Breast epithelium (tissue), 4 donors: ENCODE measurements at regions not wholly inside any gene's neighbourhood (a gene's known extent, or its start where the extent isn't known, plus 50 kb on each side); places are given as distances from the start of the nearest gene placed in this dataset.

ENCODE experiments used
- DNase-seq, 2 donors: peaks; one replicate each; pipeline ENCODE4 v3.0.0-alpha.2; 2019; ENCODE audit warnings: low spot score in 2 of 2
- H3K27ac ChIP-seq, 2 donors: fragments of 200-600 bp; sonication (generic) in 1 of 2; one replicate each; pipeline ENCODE4 v1.5.1; 2016 to 2019; ENCODE audit warnings: mild to moderate bottlenecking in 1 of 2
- H3K27me3 ChIP-seq, 2 donors: fragments of 200-600 bp; sonication (generic) in 1 of 2; one replicate each; pipeline versions ENCODE4 v1.5.1 to v1.6.0; 2017 to 2019; ENCODE audit warnings: control low read depth in 1 of 2, mild to moderate bottlenecking in 1 of 2
- H3K36me3 ChIP-seq: fragments of 200-600 bp; one replicate; pipeline ENCODE4 v1.5.1; 2019
- H3K4me1 ChIP-seq, 2 donors: fragments of 200-600 bp; sonication (generic); one replicate each; pipeline ENCODE4 v1.5.1; 2016 to 2019; ENCODE audit warnings: control low read depth in 1 of 2
- H3K4me3 ChIP-seq, 3 donors: fragments of 200-600 bp; sonication (generic); 1 replicate in 2 of 3; 2 replicates in 1 of 3; pipeline ENCODE4 v1.5.1; 2016 to 2019; ENCODE audit warnings: mild to moderate bottlenecking in 3 of 3, moderate library complexity in 2 of 3
- H3K9me3 ChIP-seq, 2 donors: fragments of 200-600 bp; sonication (generic) in 1 of 2; one replicate each; pipeline ENCODE4 v1.5.1; 2016 to 2019; ENCODE audit warnings: control low read depth in 1 of 2
- POLR2A ChIP-seq: fragments of 450-650 bp; IDR thresholded peaks from one replicate; pipeline ENCODE4 v1.6.1; 2016; ENCODE audit warnings: antibody characterized with exemption, mild to moderate bottlenecking, moderate library complexity
- POLR2AphosphoS5 ChIP-seq, 3 donors: sonication (generic); formaldehyde crosslinking; IDR thresholded peaks; one replicate each; pipeline ENCODE4 v1.6.1; 2017; ENCODE audit warnings: antibody characterized with exemption in 3 of 3
- intact Hi-C: fragments of 100-400 bp; cut with DNase I; formaldehyde crosslinking; loops from one replicate; pipeline ENCODE4 v1.15.1; 2023; ENCODE audit warnings: low total_unique reads
- TF ChIP-seq, protein P1 (sequence below), 3 donors: fragments of 450-650 bp; IDR thresholded peaks; one replicate each; pipeline ENCODE4 v1.5.1; 2016 to 2017; ENCODE audit warnings: antibody characterized with exemption in 3 of 3, mild to moderate bottlenecking in 3 of 3, moderate library complexity in 3 of 3

DNA sequence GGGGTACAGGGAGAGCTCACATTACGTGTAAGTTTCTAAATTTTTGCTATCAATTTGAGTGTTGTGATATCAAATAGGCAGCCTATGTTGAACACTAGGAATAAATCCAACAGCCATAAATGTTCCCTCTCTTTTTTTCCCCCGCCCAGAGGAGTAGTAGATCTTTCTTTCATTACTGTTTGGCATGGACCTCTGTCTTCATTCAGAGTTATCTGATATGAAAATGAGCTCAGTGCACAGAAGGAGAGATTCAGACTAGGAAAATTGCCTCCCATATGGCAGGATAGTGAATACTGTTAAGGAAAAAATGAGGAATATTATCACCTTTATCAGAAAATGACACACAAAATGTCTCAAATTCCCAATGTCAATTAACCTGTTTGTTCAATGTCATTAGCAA is 110.0 kb upstream of the EYS start:
- intact Hi-C loops, result no loop called here
- TF ChIP-seq POLR2A (no peak), POLR2AphosphoS5 (IDR thresholded peaks at IDR 0.05) (no peak)
- TF ChIP-seq, protein P1, sequence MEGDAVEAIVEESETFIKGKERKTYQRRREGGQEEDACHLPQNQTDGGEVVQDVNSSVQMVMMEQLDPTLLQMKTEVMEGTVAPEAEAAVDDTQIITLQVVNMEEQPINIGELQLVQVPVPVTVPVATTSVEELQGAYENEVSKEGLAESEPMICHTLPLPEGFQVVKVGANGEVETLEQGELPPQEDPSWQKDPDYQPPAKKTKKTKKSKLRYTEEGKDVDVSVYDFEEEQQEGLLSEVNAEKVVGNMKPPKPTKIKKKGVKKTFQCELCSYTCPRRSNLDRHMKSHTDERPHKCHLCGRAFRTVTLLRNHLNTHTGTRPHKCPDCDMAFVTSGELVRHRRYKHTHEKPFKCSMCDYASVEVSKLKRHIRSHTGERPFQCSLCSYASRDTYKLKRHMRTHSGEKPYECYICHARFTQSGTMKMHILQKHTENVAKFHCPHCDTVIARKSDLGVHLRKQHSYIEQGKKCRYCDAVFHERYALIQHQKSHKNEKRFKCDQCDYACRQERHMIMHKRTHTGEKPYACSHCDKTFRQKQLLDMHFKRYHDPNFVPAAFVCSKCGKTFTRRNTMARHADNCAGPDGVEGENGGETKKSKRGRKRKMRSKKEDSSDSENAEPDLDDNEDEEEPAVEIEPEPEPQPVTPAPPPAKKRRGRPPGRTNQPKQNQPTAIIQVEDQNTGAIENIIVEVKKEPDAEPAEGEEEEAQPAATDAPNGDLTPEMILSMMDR (IDR thresholded peaks at IDR 0.05), result no peak

DNA sequence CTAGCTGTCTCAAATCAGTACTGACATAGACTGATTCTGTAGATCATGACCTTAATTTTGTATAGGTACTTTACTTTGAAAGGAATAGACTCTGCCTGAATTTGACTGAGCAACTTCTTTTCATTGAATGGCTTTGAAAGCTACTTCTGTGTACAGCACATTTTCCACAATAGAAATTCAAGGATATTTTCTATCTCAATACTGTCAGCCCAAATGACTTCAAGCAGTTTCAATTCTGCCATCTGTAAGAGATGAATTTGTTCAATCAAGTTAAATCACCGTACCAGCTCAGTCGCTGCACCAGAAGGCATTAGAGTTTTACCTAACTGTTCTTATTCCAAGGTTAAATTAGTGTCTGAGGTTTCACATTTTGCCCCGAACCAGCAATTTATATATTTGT is 107.0 kb upstream of the EYS start:
- Histone ChIP-seq H3K27me3 (no peaks in the 10 kb centered on the region), H3K27ac (no peak overlapping the region), H3K4me1 (no peaks in the 10 kb centered on the region), H3K4me3 (no peak overlapping the region), H3K36me3 (no peaks in the 10 kb centered on the region), H3K9me3 (no peaks in the 10 kb centered on the region)
- DNase-seq, result no peak
- intact Hi-C loops, result no loop called here
- TF ChIP-seq, protein P1 (IDR thresholded peaks at IDR 0.05), result no peak
- TF ChIP-seq POLR2A, result no peak
- no peak for TF ChIP-seq POLR2AphosphoS5 (IDR thresholded peaks at IDR 0.05)

More for the DNA sequence above, 110.0 kb upstream of the EYS start:
- Histone ChIP-seq H3K4me1 (no peaks in the 10 kb centered on the region), H3K27me3 (no peaks in the 10 kb centered on the region), H3K27ac (no peak overlapping the region), H3K4me3 (no peak overlapping the region), H3K9me3 (no peaks in the 10 kb centered on the region), H3K36me3 (no peaks in the 10 kb centered on the region)
- DNase-seq, result no peak

DNA sequence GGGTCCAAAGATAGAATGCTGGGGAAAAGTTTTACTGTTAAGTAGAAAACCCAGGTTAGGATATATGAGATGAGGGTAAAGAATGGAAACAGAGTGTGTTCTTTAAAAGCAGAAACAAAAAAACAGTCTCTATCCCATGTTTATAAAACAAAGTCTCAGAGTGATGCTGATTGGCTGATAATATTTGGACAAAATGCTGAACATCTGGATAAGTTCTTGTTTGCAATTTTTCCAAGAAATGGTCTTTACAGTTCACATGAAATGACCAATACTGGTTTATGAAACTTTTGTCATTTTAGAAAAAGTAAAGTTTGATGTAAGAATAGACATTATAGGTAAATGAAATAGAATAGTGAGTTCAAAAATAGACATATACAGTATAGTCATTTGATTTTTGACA is 96.2 kb upstream of the EYS start:
- Histone ChIP-seq H3K27ac (no peak overlapping the region), H3K4me1 (no peaks in the 10 kb centered on the region), H3K27me3 (no peaks in the 10 kb centered on the region), H3K9me3 (no peaks in the 10 kb centered on the region), H3K4me3 (no peak overlapping the region), H3K36me3 (no peaks in the 10 kb centered on the region)
- intact Hi-C loops, result no loop called here
- TF ChIP-seq POLR2A, result no peak
- TF ChIP-seq, protein P1 (IDR thresholded peaks at IDR 0.05), result no peak
- TF ChIP-seq POLR2AphosphoS5 (IDR thresholded peaks at IDR 0.05), result no peak
- no peak for DNase-seq

DNA sequence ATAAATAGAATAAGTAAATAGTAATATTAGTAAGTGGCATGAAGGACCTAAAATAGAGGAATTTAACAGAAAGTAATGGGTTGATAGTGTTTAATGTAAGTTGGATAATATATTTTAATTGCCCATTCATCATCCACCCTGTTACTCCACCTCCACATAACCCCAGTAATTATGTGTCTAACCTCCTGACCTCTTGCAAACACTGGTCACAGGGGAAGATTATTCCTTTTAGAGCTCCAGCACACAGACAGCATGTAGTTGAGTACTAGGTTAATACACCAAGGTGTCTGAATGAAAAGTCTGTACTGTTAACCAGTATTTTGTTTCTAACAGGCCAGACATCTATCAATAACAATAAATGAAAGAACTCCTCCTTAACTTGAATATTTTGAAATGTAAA is 92.4 kb upstream of the EYS start:
- Histone ChIP-seq H3K9me3 (no peaks in the 10 kb centered on the region), H3K4me3 (no peak overlapping the region), H3K27ac (no peak overlapping the region), H3K4me1 (no peaks in the 10 kb centered on the region), H3K36me3 (no peaks in the 10 kb centered on the region), H3K27me3 (no peaks in the 10 kb centered on the region)
- intact Hi-C loops, result no loop called here
- TF ChIP-seq POLR2AphosphoS5 (IDR thresholded peaks at IDR 0.05) (no peak), POLR2A (no peak)
- TF ChIP-seq, protein P1 (IDR thresholded peaks at IDR 0.05), result no peak
- no peak for DNase-seq

DNA sequence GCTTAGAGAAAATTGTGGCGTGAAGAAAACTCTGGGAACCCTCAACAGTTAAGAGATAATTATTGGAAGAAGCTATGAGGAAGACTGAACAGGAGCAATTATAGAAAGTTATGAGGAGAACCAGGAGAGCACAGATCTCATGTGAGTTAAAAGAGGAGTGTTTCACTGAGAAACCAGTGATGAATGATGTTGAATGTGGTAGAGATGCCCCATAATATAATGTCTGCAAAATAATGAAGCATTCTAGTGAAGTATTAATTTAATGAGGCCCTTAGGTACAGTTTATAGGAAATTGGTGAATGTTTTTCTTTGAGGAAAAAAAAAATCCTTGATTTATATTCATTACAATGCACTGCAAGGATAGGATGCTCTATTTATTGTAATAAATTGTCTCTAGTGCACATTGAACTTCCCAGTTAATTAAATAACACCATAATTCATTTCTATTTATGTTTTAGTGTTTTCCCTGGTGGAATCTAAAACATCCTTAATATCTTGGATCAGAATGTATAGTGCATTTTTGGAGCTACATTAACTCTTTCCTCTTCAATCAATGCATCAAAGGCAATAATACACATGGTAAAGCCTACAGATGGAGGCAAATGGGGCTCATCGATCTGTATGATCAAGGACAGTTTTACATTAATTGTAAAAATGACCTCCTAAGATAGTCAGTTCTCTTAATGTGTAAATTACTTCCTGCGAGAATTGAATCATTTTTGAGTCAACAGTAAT is 91.4 kb upstream of the EYS start:
- Histone ChIP-seq H3K27ac (no peak overlapping the region), H3K4me3 (no peak overlapping the region), H3K9me3 (no peaks in the 10 kb centered on the region), H3K36me3 (no peaks in the 10 kb centered on the region), H3K27me3 (no peaks in the 10 kb centered on the region), H3K4me1 (no peaks in the 10 kb centered on the region)
- TF ChIP-seq POLR2AphosphoS5 (IDR thresholded peaks at IDR 0.05) (no peak), POLR2A (no peak)
- TF ChIP-seq, protein P1 (IDR thresholded peaks at IDR 0.05), result no peak
- no peak for DNase-seq
- intact Hi-C loops, result no loop called here
